ENCODE measurements at regions not wholly inside any gene's neighbourhood (a gene's known extent, or its start where the extent isn't known, plus 50 kb on each side); places are given as distances from the start of the nearest gene placed in this dataset.

DNA sequence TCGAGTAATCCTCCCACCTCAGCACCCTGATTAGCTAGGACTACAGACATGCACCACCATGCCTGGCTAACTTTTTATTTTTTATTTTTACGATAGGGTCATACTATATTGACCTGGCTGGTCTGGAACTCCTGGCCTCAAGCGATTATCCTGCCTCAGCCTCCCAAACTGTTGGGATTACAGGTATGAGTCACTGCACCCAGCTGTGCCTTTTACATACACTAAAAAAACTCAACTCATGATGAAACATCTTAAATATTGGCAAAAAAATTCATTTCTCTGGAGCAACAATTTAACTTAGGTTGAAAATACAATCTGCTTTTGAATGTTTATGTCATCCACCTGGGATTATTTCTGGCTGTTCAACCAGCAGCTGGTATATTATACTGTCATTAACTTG is 598.3 kb upstream of the ZP4 start:
- Histone ChIP-seq H3K4me1 (ENCODE audit: insufficient read depth, low read length) (peaks cover 3% of the 10 kb centered on the region), H3K9ac (ENCODE audit: low read length) (no peak overlapping the region), H3K27ac (ENCODE audit: low read depth, low read length) (no peak overlapping the region), H3K79me2 (ENCODE audit: insufficient read depth, low read length) (peaks cover 2% of the 10 kb centered on the region), H2AFZ (ENCODE audit: low read depth, low read length) (no peak overlapping the region), H3K9me3 (ENCODE audit: insufficient read depth, low read depth, low read length) (no peaks in the 10 kb centered on the region), H4K20me1 (ENCODE audit: insufficient read depth, low read length) (no peaks in the 10 kb centered on the region), H3K27me3 (ENCODE audit: insufficient read depth, low read length) (no peaks in the 10 kb centered on the region), H3K4me2 (ENCODE audit: low read length) (no peak overlapping the region), H3K4me3 (ENCODE audit: insufficient read depth, low read depth, low read length) (no peak overlapping the region), H3K36me3 (ENCODE audit: insufficient read depth, low read length) (no peaks in the 10 kb centered on the region)
- Mint-ChIP-seq H3K4me1 (ENCODE audit: low read depth, unreplicated experiment) (peaks cover 6% of the 10 kb centered on the region), H3K9me3 (ENCODE audit: unreplicated experiment) (no peaks in the 10 kb centered on the region), H3K4me3 (ENCODE audit: unreplicated experiment) (no peak overlapping the region), H3K36me3 (ENCODE audit: low read depth, unreplicated experiment) (no peaks in the 10 kb centered on the region), H3K27me3 (ENCODE audit: low read depth, unreplicated experiment) (no peaks in the 10 kb centered on the region), H3K27ac (ENCODE audit: unreplicated experiment) (no peak overlapping the region)
- FAIRE-seq (no peak), DNase-seq (ENCODE audit: low read depth) (no peak)
- no peak for TF ChIP-seq EZH2 (IDR thresholded peaks at IDR 0.05; ENCODE audit: insufficient read depth, low read length)
- TF ChIP-seq, protein P1, sequence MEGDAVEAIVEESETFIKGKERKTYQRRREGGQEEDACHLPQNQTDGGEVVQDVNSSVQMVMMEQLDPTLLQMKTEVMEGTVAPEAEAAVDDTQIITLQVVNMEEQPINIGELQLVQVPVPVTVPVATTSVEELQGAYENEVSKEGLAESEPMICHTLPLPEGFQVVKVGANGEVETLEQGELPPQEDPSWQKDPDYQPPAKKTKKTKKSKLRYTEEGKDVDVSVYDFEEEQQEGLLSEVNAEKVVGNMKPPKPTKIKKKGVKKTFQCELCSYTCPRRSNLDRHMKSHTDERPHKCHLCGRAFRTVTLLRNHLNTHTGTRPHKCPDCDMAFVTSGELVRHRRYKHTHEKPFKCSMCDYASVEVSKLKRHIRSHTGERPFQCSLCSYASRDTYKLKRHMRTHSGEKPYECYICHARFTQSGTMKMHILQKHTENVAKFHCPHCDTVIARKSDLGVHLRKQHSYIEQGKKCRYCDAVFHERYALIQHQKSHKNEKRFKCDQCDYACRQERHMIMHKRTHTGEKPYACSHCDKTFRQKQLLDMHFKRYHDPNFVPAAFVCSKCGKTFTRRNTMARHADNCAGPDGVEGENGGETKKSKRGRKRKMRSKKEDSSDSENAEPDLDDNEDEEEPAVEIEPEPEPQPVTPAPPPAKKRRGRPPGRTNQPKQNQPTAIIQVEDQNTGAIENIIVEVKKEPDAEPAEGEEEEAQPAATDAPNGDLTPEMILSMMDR (IDR thresholded peaks at IDR 0.05; ENCODE audit: insufficient read depth, low read depth, low read length): no peak

DNA sequence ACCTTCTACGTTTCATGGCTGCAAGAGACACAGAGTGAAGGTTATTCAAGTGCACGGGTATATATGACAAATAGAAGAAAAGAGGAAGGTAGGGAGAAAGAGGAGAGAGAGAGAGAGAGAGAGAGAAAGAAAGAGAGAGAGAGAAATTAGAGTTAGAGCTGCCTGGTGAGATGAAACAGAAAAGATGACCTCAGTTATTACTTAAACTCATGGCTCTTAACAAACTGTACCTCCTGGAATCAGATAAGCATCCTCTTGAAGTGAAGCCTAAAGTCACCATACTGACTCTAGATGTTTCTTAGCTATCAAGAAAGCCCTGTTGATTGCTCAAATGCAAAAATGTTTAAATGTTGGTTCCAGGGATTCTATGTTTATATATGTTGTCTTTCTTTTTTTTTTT is 597.7 kb upstream of the ZP4 start:
- no peaks in the 10 kb centered on the region for H4K20me1 ChIP-seq (ENCODE audit: insufficient read depth, low read length)
- H3K4me3 Mint-ChIP-seq (ENCODE audit: unreplicated experiment): no peak overlapping the region

DNA sequence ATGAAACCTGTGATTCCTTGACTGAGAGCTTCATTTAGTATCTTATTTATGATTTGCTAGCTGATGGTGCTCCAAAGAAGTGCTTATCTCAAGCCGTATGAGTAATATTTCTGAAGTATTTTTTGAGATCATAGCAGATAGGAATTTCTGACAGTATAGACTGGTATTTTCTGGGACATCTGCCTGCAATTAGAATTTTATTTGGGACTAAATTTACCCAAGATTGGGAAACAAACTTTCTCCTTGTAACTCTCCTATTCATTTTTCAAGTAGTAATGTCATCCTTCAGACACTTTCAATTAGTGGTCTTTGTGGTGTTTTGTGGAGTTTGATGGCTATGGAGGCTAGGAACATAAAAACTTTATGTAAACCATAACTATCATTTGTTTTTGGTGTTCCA is 597.2 kb upstream of the ZP4 start:
- Histone ChIP-seq H3K79me2 (ENCODE audit: insufficient read depth, low read length) (peaks cover 4% of the 10 kb centered on the region), H4K20me1 (ENCODE audit: insufficient read depth, low read length) (no peaks in the 10 kb centered on the region), H3K4me3 (ENCODE audit: insufficient read depth, low read depth, low read length) (no peak overlapping the region), H3K27ac (ENCODE audit: low read depth, low read length) (no peak overlapping the region), H3K9ac (ENCODE audit: low read length) (no peak overlapping the region), H3K4me2 (ENCODE audit: low read length) (peak overlapping the region; percentile 4), H3K36me3 (ENCODE audit: insufficient read depth, low read length) (no peaks in the 10 kb centered on the region), H3K4me1 (ENCODE audit: insufficient read depth, low read length) (peaks cover 3% of the 10 kb centered on the region), H3K9me3 (ENCODE audit: insufficient read depth, low read depth, low read length) (no peaks in the 10 kb centered on the region), H3K27me3 (ENCODE audit: insufficient read depth, low read length) (no peaks in the 10 kb centered on the region), H2AFZ (ENCODE audit: low read depth, low read length) (no peak overlapping the region)
- no peak for TF ChIP-seq EZH2 (IDR thresholded peaks at IDR 0.05; ENCODE audit: insufficient read depth, low read length)
- TF ChIP-seq, protein P1 (IDR thresholded peaks at IDR 0.05; ENCODE audit: insufficient read depth, low read depth, low read length): no peak
- Mint-ChIP-seq H3K9me3 (ENCODE audit: unreplicated experiment) (no peaks in the 10 kb centered on the region), H3K27ac (ENCODE audit: unreplicated experiment) (no peak overlapping the region), H3K36me3 (ENCODE audit: low read depth, unreplicated experiment) (no peaks in the 10 kb centered on the region), H3K27me3 (ENCODE audit: low read depth, unreplicated experiment) (no peaks in the 10 kb centered on the region), H3K4me1 (ENCODE audit: low read depth, unreplicated experiment) (peaks cover 6% of the 10 kb centered on the region), H3K4me3 (ENCODE audit: unreplicated experiment) (no peak overlapping the region)
- DNase-seq (ENCODE audit: low read depth): peak; percentile 30
- FAIRE-seq: no peak

More for the DNA sequence above, 597.7 kb upstream of the ZP4 start:
- no peak for DNase-seq (ENCODE audit: low read depth)
- H3K27me3 ChIP-seq (ENCODE audit: insufficient read depth, low read length): no peaks in the 10 kb centered on the region
- H3K27ac ChIP-seq (ENCODE audit: low read depth, low read length): no peak overlapping the region
- no peak for FAIRE-seq
- no peaks in the 10 kb centered on the region for H3K9me3 ChIP-seq (ENCODE audit: insufficient read depth, low read depth, low read length)
- H2AFZ ChIP-seq (ENCODE audit: low read depth, low read length): no peak overlapping the region
- Mint-ChIP-seq H3K9me3 (ENCODE audit: unreplicated experiment) (no peaks in the 10 kb centered on the region), H3K4me1 (ENCODE audit: low read depth, unreplicated experiment) (peaks cover 6% of the 10 kb centered on the region), H3K27ac (ENCODE audit: unreplicated experiment) (no peak overlapping the region), H3K27me3 (ENCODE audit: low read depth, unreplicated experiment) (no peaks in the 10 kb centered on the region), H3K36me3 (ENCODE audit: low read depth, unreplicated experiment) (no peaks in the 10 kb centered on the region)
- H3K4me1 ChIP-seq (ENCODE audit: insufficient read depth, low read length): peaks cover 3% of the 10 kb centered on the region
- peak overlapping the region; percentile 4 for H3K4me2 ChIP-seq (ENCODE audit: low read length)
- TF ChIP-seq, protein P1 (IDR thresholded peaks at IDR 0.05; ENCODE audit: insufficient read depth, low read depth, low read length): no peak
- no peak for TF ChIP-seq EZH2 (IDR thresholded peaks at IDR 0.05; ENCODE audit: insufficient read depth, low read length)
- H3K9ac ChIP-seq (ENCODE audit: low read length): no peak overlapping the region
- H3K36me3 ChIP-seq (ENCODE audit: insufficient read depth, low read length): no peaks in the 10 kb centered on the region
- no peak overlapping the region for H3K4me3 ChIP-seq (ENCODE audit: insufficient read depth, low read depth, low read length)
- peaks cover 2% of the 10 kb centered on the region for H3K79me2 ChIP-seq (ENCODE audit: insufficient read depth, low read length)

Measured in astrocyte (in vitro differentiated cells and primary cell).